GM18909 (cell line): ENCODE measurements at regions not wholly inside any gene's neighbourhood (a gene's known extent, or its start where the extent isn't known, plus 50 kb on each side); places are given as distances from the start of the nearest gene placed in this dataset.
"Not testable (repeated sequence)": the region's sequence is repeated elsewhere in the genome, so short reads cannot be mapped to it uniquely, and the experiment has no call there.

Experiments
- ATAC-seq: cut with Tn5 transposase; IDR thresholded peaks from one replicate; pipeline ENCODE4 v1.9.1; 2021; ENCODE audit warnings: mild to moderate bottlenecking; ENCODE audit not compliant: unreplicated experiment, poor library complexity

DNA sequence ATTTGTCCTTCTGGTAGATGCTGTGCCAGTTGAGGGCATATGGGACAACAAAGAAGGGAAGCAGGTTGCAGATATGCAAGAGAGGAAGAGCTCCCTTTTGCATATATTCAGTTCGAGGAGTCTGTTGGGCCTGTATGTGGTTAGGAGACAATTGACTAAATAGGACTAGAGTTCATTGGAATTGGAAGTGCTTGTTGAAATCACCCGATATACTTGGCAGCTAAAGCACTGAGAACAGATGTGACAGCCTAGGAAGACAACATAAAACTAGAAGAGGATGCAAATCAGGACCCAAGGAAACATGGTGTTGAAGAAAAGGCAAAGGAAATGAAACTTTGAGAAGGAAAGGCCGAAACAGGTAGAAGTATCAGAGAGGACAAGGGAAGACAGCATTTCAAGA is 215.2 kb upstream of the P2RY1 start:
- ATAC-seq = no peak

DNA sequence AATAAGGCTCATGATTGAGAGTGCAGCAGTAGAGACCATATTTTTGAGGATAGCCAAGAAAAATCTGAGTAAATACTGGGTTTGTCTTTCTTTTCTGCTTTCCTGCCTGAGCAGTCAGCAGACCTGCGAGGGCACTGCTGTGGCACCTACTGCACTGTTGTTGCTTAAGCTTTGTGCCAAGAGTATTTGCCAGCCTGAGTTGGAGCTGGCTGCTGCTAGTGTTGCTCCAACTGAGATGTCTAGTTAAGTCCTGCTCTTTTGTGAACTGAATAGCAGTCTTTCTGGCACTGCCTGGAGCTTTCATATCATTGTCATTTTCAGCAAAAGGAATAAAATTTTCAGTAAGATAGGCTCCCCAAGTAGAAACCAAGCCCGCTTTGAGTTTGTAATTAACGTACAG is 214.5 kb upstream of the P2RY1 start:
- no peak for ATAC-seq

DNA sequence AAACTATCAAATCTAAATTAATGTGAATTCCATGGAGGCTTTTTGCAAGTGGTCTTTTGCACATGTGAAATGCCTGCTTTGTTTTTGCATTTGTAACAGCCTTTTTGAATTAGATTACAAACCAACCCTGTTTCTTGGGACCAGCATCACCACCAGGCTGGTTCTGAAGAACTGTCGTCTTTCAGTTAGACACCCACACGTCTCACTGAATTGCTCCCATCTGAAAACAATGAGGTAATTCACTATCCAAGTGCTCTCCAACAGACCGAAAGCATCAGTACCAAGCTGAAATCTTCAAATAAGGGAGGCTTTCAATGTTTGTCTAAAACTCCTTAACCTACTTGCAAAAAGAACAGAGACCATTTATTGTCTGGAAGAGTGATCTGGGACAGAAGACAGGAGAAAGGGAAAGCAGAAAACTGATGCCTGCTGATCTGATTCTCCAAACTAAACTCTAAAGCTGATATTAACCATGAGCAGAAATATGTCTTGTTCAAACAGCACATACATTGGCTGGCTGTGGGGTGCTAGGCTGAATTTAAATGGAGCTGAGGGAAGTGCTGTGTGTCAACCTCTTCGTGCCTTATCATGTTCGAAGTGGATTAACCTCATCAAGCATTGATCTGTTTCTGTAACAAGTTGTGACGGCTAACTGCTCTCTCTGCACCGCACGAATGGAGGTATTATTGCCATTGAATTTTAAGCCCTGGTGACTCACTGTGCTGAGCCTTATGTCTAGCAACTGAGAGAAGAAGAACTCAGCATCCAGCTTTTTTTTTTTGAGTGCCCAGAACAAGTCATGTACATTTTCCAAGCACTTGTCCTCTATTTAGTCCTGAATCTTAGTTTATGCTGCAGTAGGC is 213.7 kb upstream of the P2RY1 start:
- ATAC-seq = no peak

DNA sequence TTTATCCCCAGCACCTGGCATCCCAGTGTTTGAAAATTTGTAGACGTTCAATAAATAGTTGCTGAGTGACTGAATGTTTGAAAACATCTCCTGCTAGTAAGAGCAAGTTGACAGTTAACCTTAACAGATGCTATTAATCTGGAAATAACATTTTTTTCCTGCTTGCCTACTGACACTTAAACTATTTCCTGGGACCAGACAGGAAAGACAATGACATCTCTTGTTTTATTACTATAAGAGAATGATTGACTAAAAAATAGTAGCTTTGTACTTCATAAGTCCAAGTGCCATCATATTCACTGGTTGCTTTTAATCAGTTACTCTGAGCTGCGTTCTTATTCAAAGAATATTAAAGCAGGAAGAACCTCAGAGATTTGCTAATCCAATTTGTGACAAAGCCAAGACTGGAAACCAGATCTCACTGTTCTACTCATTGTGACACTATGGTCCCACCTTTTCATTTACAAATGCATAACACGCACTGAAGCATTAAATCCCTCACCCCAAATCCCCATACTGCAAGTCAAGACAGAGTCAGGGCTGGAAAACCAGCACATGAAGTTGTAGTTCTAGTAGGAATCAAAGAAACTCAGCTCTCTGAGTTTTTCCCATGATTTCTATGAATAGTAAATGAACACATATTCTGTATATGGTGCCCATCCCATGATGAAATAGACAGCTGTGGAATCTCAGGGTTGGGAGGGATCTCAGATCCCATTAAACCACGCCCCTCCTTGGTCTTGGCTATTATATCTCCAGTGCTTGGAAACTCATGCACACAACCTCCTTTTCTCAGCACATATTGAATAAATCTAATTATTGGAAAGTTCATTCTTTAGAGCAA is 212.7 kb upstream of the P2RY1 start:
- ATAC-seq = no peak

DNA sequence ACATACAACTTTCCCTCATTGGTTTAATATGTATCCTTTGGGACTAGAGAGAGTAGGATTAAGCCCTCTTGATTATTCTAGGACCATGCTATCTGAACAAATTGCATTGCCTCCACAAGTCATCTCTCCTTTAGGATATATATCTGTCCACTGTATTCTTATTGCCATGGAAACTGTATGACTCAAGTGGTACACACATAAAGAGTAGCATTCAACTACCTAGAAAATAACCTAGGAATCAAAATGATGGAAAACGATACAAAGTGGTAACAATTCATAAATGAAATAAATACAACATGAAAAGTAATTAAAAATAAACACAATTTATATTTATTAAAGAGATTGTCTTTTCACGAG is 212.1 kb upstream of the P2RY1 start:
- ATAC-seq = no peak

DNA sequence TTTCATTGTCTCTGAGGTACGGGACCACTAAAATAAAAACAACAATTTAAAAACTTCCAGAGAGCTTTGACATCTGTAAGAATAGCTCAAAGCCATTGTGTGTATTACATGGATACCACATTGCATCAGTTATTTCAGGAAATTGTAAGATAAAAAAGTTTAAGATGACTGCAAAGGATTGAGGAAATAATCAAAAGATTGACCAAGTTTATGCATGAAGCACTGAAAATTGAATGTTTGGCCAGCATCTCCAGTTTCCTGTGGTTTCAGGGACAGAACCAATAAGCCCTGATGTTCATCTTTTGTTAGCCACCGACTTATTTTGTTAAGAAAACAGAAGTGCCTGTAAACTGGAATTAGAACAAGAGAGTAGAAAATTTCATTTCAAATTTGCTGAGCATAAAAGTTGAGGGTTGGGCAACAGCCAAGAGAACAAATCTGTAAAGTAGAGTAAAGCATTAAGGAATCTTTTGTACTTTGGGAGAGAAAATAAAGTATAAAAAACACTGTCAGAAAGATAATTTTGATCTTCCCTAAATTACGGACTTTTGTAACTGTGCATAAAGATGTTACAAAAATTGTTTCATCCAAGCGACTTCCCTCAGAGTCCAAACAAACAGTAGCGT is 211.5 kb upstream of the P2RY1 start:
- ATAC-seq = no peak

DNA sequence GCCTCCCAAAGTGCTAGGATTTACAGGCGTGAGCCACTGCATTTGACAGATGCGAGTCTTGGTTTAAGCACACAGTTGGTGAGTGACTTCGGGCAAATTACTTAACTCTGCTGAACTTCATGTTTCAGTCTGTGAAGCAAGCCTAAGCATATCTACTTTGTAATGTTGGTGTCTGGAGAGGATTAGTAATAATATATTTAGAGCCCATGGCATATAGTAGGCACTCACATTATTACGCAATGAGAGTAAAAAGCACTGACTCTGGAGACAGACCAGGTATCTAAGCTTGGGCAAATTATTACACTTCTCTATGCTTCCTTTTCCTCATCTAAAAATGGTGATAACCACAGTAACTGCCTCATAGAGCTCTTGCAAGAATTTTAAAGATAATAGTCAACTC is 208.7 kb upstream of the P2RY1 start:
- no peak for ATAC-seq

DNA sequence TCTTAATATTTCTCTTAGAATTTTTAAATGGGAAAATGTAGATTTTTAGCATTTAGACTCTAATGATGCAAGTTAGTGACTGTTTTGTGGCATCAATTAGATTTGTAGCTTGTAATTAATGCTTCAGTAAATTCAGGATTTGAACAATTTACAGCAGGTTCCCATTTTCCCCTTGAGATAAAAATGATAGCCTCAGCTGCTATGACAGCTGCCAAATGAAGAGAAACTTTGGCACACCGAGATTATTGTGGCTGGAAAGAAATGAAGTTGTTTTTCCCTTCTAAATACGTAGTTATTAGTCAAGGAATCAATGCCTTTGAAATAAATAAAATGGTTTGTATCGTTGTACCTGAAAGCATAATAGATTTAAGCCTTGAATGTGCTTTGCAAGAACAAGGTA is 206.4 kb upstream of the P2RY1 start:
- no peak for ATAC-seq

DNA sequence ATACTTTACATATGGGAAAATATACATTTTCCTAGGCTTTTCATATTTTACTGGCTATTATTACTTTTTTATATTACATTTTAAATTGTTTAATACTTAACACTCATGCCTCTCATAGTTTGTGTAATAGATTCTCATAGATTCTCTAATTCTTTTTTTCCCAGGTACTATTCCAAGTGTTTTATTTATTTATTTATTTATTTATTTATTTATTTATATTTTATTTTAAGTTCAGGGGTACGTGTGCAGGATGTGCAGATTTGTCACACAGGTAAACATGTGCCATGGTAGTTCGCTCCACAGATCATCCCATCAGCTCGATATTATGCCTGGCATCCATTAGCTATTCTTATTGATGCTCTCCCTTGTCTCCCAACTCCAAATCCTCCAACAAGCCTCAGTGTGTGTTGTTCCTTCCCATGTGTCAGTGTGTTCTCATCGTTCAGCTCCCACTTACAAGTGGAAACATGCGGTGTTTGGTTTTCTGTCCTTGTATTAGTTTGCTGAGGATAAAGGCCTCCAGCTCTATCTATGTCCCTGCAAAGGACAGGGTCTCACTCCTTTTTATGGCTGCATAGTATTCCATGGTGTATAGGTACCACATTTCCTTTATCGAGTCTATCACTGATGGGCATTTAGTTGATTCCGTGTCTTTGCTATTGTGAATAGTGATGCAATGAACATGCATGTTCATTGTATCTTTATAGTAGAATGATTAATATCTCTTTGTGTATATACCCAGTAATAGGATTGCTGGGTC is 205.4 kb upstream of the P2RY1 start:
- no peak for ATAC-seq

DNA sequence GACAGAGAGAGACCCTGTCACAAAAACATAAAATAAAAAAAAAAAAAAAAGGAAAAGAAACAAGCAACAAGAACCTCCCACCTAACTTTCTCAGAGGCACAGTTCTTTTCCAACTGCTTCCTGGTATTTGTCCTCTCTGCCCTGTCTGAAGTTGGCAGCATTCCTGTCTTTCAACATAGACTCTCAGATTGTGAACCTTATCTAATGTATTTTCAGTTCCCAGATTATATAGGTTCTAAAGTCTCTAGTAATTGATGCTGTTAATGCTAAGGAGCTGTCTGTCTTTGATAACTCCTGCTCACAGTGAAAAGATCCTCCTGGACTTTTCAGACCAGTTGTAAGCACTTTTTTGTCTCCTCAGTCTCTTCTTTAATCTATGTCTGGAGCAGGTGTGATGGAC is 199.5 kb upstream of the P2RY1 start:
- no peak for ATAC-seq

DNA sequence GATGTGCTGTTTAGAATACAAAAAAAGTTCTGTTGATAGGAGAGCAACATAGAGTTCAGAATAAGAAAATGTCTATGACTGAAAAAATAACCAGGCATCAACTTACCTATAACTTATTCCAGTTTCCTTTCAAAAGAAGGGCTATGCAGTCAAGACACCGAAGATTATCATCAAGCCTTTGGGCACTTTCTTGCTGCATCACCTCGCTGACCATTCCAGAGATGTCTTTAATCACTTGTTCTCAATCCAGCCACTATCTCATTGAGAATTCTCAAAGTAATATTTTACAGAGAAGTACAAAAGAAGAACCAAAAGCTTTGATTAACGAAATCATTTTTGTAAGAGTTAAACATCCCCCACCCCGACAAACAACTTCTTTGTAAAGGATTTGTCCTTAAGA is 198.3 kb upstream of the P2RY1 start:
- ATAC-seq = no peak

DNA sequence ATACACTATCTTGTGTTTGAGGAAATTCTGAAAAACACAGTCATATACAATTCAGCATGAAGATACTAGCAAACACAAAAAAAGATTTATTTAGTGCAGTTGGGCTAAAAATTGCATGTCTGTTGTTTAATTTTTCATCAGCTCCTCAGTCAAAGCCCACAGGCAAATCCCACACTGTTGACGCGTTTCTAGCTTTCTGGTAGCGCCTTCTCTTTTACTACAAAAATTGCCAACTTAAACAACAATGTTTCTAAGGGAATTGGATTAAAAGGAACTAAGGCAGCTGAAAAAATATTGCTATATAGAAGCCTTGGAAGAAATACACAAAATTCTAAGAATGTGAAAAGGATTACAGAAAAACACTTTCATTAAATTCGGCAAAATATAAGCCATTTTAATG is 196.7 kb upstream of the P2RY1 start:
- ATAC-seq = no peak

DNA sequence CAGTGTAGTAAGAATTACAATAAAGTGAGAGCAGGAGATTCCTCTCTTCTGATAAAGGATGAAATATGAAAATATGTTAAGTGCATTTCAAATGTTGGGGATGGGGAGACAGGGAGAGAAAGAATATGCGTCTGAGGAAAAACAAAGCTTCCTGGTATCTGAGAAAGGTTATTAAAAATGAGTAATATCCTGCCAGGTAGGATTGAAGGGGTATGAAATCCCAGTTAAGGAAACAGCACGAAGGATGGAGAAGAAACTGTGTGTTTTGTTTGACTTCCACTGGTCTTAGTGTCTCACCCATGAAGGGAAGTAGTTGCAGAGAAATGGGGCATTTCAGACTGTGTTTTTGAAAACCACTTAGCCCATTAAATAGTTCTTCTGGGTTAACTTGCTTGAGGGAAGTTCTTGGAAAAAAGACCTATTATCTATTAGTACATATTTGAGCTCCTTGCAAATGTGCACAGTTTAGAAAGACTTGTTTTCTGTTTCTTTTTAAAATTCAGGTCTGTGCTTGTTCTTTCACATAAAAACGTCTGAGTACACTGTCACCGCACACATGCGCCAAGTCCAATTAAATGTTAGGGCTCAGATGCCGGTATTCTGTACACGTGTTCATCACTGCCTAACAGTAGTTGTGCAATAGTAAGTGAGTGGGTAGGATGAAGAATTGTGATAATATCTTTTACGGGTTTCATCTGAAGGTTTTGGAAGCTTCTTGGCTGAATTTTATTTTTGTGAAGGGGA is 196.1 kb upstream of the P2RY1 start:
- ATAC-seq = no peak

DNA sequence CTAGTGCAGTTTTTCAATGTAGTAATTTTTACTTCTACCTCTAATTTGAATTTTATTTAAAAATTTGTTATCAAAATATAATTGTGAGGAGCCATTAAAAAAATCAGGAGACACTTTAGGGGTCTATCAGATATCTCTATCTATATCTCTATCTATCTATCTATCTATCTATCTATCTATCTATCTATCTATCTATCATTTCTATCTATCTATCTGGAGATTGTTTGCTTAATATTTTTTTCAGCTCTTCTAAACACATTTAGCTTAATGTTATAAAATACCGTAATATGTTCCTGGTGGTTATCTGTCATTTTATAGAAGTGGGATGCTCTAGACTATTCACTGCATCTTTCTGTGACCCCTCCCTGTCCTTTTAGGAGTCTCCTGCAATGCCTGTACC is 193.7 kb upstream of the P2RY1 start:
- ATAC-seq = no peak

DNA sequence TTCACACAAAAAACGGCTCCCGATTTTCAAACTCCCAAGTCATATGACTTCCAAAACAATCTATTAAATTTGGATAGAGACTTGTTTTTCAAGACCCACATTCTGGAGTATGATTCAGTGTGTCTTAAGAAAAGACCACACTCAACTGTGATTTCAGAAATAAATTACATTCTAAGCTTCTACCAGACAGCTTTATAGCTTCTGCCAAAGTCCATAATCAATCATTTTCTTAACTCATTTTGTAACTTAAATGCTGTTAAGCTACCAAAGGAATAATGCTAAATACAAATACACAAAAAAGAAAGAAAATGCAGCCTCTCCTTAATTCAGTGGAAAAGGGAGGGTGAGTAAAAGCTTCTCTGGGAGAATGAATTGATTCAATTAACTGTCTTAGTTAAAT is 192.3 kb upstream of the P2RY1 start:
- no peak for ATAC-seq

DNA sequence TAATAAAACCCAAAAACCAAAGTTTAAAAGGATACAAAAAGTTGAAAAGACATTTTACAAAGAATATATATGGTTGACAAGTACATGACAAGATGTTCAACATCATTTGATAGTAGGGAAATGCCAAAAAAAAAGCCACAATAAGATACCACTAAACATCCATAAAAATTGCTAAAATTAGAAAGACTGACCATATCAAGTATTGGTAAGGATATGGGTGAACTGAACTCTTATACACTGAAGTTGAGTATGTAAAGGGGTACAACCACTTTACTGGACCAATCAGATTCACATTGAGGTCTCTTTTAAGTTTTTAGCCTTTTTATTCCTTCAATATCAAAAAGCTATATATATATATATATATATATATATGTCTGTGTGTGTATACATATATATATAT is 190.5 kb upstream of the P2RY1 start:
- ATAC-seq = no peak

DNA sequence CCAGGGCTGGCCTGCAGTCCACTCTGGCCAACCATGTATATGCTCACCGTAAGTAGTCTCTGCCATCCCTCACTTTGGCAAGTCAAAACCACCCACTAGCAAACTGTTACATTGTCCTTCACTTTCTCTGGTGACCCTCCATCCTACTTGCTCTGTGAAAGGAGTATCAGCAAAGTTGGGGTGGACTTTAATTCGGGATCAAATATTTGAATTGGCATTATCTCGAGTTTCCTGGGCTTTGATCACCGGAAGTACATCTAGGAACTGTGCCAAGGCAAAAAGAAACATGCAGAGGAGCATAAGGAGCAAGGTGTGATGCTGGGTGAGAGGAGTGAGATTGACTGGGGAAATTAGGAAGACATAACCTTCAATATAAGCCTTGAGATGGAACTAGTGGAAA is 188.9 kb upstream of the P2RY1 start:
- ATAC-seq = no peak

DNA sequence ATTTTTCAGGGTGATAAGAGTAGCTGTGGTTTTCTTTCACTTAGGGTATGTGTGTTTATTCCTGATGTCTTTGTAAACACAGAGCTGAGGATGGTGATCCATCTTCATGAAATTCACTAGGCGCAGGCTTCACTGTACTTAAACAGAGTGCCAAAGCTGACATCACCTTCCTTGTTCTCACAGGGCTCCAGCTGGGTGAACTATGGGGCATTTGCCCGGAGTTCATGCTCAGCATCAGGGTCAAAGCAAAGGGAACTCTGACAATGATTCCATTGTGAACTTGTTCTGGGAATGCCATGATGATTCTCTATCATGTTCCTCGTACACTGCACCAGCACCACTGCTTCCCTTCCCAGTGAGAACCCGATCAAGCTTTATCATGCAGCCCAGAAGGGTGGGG is 184.8 kb upstream of the P2RY1 start:
- no peak for ATAC-seq

DNA sequence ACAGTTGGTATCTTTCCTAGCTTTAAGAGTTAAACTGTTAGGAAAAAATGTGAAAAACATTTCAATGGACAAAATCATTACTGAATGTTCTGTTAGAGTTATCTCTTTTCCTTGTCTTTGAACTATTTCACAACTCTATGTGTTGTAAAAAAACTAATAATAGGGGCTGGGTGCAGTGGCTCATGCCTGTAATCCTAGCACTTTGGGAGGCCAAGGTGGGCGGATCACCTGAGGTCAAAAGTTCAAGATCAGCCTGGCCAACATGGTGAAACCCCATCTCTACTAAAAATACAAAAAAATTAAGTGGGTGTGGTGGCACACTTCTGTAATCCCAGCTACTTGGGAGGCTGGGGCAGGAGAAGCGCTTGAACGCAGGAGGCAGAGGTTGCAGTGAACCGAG is 184.0 kb upstream of the P2RY1 start:
- not testable (repeated sequence) for ATAC-seq
